AG09319 (cell line): ENCODE measurements at regions not wholly inside any gene's neighbourhood (a gene's known extent, or its start where the extent isn't known, plus 50 kb on each side); places are given as distances from the start of the nearest gene placed in this dataset.

Experiments
- DNase-seq: peaks from one replicate; pipeline ENCODE4 v3.0.0-alpha.2; 2010; ENCODE audit warnings: low read depth; ENCODE audit errors: extremely low read depth
- CTCF ChIP-seq: IDR thresholded peaks from 2 replicates; pipeline ENCODE4 v1.5.1; 2011; ENCODE audit warnings: low read depth, mild to moderate bottlenecking, inconsistent platforms, low read length, moderate library complexity

- DNase-seq, result no peak
- TF ChIP-seq CTCF, result no peak
These were observed 136.0 kb upstream of the ALDH1B1 start for GRCh38 chr9:38256461-38256860.

GRCh38 chr9:38255599-38255998, 136.9 kb upstream of the ALDH1B1 start:
- TF ChIP-seq CTCF, result no peak
- DNase-seq, result no peak

DNA sequence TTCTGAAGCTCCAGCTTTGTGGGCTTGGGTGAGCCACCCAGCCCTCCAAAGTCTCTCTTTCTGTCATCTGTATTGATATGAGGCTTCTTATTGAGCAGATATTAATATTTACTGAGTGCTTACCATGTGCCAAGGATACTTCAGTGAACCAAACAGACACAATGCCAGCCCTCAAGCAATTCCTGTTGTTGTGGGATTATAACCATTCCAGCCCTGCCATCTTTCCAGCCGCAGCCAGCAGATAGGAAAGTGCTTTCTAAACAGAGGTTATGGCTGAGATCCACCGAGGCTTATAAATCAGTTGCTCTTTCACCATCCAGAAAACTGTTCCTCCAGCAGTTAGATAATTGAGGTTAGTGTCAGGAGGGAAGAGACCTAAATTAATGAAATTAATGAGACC, 137.7 kb upstream of the ALDH1B1 start:
- no peak for TF ChIP-seq CTCF
- DNase-seq, result no peak

- no peak for TF ChIP-seq CTCF
- no peak for DNase-seq
These were observed 138.4 kb upstream of the ALDH1B1 start for GRCh38 chr9:38254151-38254550.

DNA sequence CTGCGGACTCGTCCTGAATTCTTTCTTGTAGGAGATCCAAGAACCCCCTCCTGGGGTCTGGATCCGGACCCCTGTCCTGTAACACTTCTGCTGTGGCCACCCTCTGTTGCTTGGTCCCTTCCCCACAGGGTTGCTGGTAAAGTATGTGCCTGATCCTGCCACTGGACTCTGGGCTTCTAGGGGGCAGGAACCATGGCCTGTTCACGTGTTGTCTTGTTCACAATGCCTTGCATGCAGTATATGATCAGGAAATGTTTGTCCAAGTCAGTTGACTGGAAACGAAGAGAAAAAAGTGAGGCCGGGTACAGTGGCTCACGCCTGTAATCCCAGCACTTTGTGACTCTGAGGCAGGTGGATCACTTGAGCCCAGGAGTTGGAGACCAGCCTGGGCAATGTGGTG, 139.3 kb upstream of the ALDH1B1 start:
- DNase-seq, result no peak

DNA sequence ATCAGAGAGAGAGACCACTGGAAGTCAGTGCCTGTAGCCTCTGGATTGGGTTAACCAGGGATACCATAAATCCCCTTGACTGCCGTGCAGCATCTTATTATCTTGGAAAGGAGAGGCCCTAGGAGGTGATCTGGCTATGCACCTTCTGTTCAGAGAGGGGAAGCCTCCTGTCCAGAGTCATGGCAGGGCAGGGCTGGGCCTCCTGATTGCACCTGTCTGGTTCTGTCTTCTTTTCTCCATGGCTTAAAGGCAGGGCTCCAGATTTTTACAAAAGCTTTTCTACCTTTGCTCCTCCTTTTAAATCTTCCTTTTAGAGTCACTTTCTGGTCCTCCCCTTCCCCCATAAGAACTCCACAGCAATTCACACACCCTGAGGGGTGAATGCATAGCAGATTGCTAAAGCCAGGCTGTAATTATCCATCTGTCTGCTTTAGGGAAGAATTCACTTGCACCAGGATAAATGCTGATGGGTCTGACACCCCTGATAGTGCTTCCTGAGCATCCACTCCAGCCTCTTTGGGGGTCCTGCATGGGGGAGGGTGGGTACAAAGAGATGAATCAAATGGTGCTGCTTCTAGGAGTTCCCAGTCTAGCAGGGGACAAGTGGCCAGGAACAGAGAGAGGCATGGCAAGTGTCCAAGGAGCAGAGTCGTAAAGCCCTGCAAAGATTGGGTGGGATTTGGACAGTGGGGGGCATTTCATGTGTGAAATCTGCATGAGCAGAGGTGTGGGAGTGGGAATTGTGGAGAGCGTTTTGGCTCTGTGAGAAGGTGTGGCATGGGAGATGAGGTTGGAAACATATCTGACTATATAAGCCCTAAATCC, 141.3 kb upstream of the ALDH1B1 start:
- no peak for DNase-seq

More for the DNA sequence above, 139.3 kb upstream of the ALDH1B1 start:
- no peak for TF ChIP-seq CTCF

More for the DNA sequence above, 141.3 kb upstream of the ALDH1B1 start:
- TF ChIP-seq CTCF, result no peak
